GM18868 (cell line): ENCODE measurements at regions not wholly inside any gene's neighbourhood (a gene's known extent, or its start where the extent isn't known, plus 50 kb on each side); places are given as distances from the start of the nearest gene placed in this dataset.
"Not testable (repeated sequence)": the region's sequence is repeated elsewhere in the genome, so short reads cannot be mapped to it uniquely, and the experiment has no call there.

Source experiments
- ATAC-seq: cut with Tn5 transposase; IDR thresholded peaks from one replicate; pipeline ENCODE4 v1.9.1; 2021; ENCODE audit warnings: mild to moderate bottlenecking, moderate library complexity; ENCODE audit not compliant: unreplicated experiment

DNA sequence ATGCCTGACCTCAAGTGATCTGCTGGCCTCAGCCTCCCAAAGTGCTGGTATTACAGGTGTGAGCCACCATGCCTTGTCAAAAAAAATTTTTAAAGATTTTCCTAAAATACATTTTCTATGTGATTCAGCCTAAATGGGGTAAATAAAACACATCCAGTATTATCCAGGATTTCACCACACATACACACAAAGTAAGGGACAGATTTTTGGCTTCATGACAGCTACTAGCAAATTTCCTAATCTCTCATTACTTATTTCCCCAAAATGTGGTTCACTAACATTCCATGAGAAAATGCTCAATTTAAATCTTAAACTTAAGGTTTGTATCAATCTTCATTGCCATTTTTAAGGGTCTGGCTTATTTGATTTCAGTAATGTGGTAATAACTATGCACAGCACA is 348.5 kb upstream of the INTU start:
- no peak for ATAC-seq

GRCh38 chr4:127291316-127291715 is 341.4 kb upstream of the INTU start:
- no peak for ATAC-seq

DNA sequence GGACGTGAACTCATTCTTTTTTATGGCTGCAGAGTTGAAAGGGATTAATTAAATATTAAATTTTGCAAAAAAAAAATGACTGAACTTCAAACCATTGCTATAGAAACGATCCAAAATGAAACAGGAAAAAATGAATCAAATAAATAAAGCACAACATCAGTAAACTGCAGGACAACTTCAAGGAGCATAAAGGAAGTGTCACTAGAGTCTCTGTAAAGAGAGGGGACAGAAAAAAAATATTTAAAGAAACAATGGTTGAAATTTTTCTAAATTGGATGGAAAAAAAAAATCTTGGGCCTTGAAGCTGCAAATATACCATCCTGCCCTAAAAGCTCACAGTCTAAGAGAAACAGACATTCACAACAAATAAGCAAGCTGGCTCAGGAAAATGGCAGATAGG is 339.3 kb upstream of the INTU start:
- ATAC-seq: no peak

DNA sequence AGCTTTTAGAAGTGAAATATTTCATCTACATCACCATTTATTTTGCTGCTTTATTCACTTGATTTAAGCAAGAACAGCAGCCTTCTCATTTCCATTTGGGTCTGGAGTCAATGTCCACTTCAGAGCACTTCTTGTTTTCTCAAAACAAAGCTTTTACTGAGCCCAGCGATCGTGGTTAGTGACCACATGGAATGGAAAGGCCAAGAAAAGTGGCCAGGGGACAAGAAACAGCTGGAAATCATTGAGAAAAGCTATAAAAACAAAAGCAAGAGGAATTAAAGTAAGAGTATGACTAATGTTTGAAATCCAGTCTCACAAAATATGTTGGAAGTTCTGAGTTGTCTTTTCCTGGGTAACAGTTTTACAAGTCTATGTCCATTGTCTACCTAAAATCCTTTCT is 328.4 kb upstream of the INTU start:
- ATAC-seq: no peak

GRCh38 chr4:127307996-127308395 is 324.8 kb upstream of the INTU start:
- ATAC-seq: no peak

GRCh38 chr4:127309369-127310102 is 323.2 kb upstream of the INTU start:
- no peak for ATAC-seq

DNA sequence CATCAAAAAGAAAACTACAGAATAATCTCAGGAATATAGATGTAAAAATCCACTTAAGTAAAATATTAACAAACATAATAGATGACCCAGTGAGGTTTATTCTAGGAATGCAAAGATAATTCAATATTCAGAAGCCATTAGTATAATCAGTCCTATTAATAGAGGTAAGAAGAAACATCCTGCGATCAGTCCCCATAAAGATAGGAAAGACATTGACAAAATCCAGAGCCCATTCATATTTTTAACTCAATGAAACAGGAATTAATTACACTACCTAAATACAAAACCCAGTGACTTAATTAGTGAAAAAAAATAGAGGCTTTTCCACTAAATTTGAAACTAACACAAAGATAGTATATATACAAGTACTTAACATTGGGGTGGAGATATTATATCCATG is 321.4 kb upstream of the INTU start:
- no peak for ATAC-seq

GRCh38 chr4:127311924-127312323 is 320.8 kb upstream of the INTU start:
- ATAC-seq: no peak

GRCh38 chr4:127313767-127314166 is 319.0 kb upstream of the INTU start:
- ATAC-seq: no peak

GRCh38 chr4:127327491-127327890 is 305.3 kb upstream of the INTU start:
- no peak for ATAC-seq

GRCh38 chr4:127335073-127335620 is 297.6 kb upstream of the INTU start:
- ATAC-seq: no peak

- ATAC-seq: no peak
These were observed 297.0 kb upstream of the INTU start for GRCh38 chr4:127335732-127336131.

DNA sequence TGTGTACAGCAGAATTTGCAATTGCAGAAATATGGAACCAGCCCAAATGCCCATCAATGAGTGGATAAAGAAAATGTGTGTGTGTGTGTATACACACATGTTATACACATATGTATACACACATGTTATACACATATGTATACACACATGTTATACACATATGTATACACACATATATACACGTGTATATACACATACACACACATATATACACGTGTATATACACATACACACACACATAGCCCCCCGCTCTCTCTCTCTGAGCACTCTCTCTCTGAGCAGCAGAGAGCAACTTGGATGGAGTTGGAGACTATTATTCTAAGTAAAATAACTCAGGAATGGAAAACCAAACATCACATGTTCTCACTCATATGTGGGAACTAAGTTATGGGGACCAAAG is 289.6 kb upstream of the INTU start:
- not testable (repeated sequence) for ATAC-seq

DNA sequence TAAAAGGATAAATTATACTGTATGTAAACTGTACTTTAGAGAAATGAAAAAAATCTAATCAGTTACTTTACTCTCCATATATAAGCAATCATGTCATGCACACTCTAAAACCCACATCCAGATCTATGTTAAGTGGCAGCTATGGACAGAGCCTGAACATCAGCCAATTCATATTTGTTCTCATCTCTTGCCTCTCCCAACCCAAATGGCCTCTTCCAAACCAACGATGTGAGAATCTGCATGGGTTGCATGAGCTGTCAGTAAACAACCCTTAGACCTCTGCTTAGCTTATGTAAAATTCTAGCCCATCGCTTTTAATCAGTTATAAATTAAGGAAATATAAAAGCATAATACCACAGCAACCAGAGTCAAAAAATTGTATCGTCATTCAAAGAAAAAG is 288.7 kb upstream of the INTU start:
- no peak for ATAC-seq

- ATAC-seq: no peak
These were observed 284.8 kb upstream of the INTU start for GRCh38 chr4:127347936-127348335.

DNA sequence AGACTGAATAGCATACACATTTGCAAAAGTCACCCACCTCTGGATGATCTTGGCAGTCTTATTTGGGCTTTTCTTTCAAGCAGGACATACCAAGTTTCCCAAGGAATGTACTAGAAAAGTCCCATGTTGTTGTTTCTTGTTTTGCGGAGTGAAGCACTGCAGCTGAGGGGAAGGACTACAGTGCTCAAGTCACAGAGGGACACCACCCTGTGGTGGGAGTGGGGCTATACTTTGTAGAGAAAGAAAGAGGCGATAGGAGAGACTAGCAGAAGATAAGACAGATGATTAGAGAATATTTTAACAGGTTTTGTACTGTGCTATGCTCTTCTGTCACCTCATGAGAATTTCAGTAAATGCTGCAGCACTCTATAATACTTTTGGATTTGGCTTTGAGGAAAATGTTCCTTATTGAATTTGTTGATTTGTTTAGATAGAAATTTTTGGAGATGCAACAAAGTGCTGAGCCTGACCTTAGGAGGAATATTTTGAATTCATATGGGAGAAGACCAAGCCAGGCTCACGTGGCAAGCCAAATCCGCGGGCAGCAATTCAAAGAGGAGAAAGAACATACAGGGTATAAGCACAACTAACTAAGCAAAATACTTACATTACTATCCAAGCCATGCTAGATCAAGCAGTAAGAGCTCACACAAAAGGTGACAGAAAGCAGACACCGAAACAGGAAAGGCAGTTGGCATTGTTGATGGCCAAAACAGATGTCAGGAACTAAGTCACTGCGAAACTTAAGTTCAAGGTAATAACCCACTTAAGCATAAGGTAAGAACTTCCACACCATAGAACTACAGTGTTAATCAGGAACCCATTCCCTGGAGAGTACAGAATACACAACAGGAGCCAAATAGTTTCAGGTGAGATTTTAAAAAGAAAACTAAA is 280.3 kb upstream of the INTU start:
- ATAC-seq: no peak

GRCh38 chr4:127355743-127356142 is 277.0 kb upstream of the INTU start:
- ATAC-seq: no peak

GRCh38 chr4:127357765-127358164 is 275.0 kb upstream of the INTU start:
- ATAC-seq: no peak

GRCh38 chr4:127362686-127363085 is 270.1 kb upstream of the INTU start:
- ATAC-seq: no peak

DNA sequence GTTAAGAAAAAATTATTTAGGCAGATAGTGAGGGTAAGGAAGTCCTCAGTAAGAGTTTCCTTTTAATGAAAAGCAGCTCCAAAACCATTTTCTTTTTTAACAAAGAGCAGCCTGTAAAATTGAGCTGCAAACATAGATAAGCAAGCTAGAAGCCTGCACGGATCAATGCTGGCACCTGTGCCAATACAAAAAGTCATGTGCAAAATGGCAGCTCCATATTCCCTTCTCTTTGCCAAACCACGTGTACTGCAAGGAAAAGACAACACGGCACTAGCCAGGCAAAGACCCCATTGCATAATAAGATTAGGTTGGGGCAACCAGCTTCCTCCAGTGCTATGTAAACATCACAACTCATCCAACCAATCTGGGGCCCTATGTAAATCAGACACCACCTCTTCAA is 268.4 kb upstream of the INTU start:
- ATAC-seq: no peak

DNA sequence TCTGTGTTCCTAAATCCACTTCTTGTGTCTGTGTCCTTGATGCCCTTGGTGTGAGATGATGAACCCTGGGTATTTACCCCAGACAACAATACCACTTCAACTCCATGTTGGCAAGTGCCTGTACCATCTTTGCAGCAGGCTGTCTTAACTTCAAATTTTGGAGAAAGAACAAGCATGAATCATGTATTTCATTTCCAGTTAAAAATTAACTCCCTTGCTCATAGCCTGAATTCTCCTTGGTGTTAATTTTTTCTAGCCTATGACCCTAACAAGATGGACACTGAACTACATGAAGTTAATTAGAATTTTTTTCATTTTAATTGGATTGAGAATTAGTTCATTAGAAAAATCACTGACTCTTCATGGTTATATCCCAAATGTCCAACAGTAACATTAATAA is 267.8 kb upstream of the INTU start:
- no peak for ATAC-seq

GRCh38 chr4:127370604-127371003 is 262.2 kb upstream of the INTU start:
- ATAC-seq: no peak
